Activated naive CD8-positive, alpha-beta T cell treated with anti-CD3 and anti-CD28 coated beads, Interleukin-2, amount 10 ng/mL, durations not matched to agents 7 days and 5 days (primary cell): ENCODE measurements at regions not wholly inside any gene's neighbourhood (a gene's known extent, or its start where the extent isn't known, plus 50 kb on each side); places are given as distances from the start of the nearest gene placed in this dataset.

Experiments used
- ATAC-seq: fragments of 150-1000 bp; cut with Tn5 transposase; one replicate; pipeline ENCODE4 v1.10.0; 2021; ENCODE audit warnings: low read depth, moderate library complexity
- POLR2A ChIA-PET: fragments of 350-600 bp; sonication (Branson Sonifier 250); formaldehyde crosslinking; loops from one replicate; lab custom pipeline; 2021; ENCODE audit warnings: antibody characterized with exemption; lab: Charles Lee
- DNase-seq: peaks from one replicate; pipeline ENCODE4 v3.0.0; 2021
- H3K27ac Mint-ChIP-seq: one replicate; pipeline ENCODE4 v1.8.0; 2022; ENCODE audit warnings: mild to moderate bottlenecking, mixed read lengths
- H3K27me3 Mint-ChIP-seq: one replicate; pipeline ENCODE4 v1.8.0; 2022; ENCODE audit warnings: mild to moderate bottlenecking, moderate library complexity, mixed read lengths
- H3K36me3 Mint-ChIP-seq: one replicate; pipeline ENCODE4 v1.8.0; 2021; ENCODE audit warnings: mild to moderate bottlenecking, mixed read lengths
- H3K4me1 Mint-ChIP-seq: one replicate; pipeline ENCODE4 v1.8.0; 2021; ENCODE audit warnings: mixed read lengths
- H3K4me3 Mint-ChIP-seq: one replicate; pipeline ENCODE4 v1.8.0; 2022; ENCODE audit warnings: mild to moderate bottlenecking, moderate library complexity, mixed read lengths
- H3K9me3 Mint-ChIP-seq: one replicate; pipeline ENCODE4 v1.8.0; 2021; ENCODE audit warnings: mixed read lengths

DNA sequence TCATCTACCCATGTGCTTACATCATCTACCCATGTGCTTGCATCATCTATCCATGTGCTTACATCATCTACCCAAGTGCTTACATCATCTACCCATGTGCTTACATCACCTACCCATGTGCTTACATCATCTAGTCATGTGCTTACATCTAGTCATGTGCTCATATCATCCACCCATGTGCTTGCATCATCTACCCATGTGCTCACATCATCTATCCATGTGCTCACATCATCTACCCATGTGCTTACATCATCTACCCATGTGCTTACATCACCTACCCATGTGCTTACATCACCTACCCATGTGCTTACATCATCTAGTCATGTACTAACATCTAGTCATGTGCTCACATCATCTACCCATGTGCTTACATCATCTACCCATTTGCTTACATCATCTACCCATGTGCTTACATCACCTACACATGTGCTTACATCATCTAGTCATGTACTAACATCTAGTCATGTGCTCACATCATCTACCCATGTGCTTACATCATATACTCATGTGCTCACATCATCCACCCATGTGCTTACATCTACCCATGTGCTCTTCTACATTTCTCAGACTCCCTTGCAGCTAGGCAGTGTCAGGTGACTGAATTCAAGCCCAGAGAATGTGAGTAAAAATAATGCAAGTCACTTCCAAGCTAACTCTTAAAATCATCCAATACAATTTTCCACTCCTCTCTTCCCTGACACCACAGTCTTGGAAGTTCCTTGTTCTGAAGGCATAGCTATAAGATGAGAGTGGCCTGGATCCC, 196.8 kb downstream of the CBLN1 start:
- ATAC-seq (no peak), DNase-seq (no peak)
- Mint-ChIP-seq H3K4me3 (no peak overlapping the region), H3K9me3 (peaks cover 17% of the 10 kb centered on the region), H3K4me1 (no peaks in the 10 kb centered on the region), H3K36me3 (no peaks in the 10 kb centered on the region), H3K27me3 (no peaks in the 10 kb centered on the region), H3K27ac (no peak overlapping the region)
- POLR2A ChIA-PET, result no interaction called here

DNA sequence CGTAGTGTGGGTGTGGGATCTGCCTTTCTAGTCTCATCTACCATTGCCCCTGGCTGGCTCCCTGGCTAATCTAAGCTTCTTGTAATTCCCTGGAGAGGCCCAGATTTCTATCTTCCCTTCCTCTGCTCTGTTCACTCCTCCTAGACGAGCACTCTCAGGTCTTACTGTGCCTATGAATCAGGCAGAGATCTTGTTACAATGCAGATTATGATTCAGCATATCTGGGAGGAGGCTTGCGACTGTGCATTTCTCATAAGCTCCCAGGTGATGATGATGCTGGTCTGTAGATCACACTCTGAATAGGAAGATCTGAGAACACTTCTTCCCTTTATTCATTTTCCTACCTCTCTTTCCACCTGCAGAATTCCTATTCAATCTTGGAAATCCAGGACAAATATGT, 200.1 kb downstream of the CBLN1 start:
- H3K9me3 Mint-ChIP-seq, result peaks cover 21% of the 10 kb centered on the region
- H3K27me3 Mint-ChIP-seq, result no peaks in the 10 kb centered on the region
- ATAC-seq, result no peak
- POLR2A ChIA-PET, result no interaction called here
- no peaks in the 10 kb centered on the region for H3K4me1 Mint-ChIP-seq
- no peak overlapping the region for H3K4me3 Mint-ChIP-seq
- no peak for DNase-seq
- no peaks in the 10 kb centered on the region for H3K36me3 Mint-ChIP-seq
- no peak overlapping the region for H3K27ac Mint-ChIP-seq

DNA sequence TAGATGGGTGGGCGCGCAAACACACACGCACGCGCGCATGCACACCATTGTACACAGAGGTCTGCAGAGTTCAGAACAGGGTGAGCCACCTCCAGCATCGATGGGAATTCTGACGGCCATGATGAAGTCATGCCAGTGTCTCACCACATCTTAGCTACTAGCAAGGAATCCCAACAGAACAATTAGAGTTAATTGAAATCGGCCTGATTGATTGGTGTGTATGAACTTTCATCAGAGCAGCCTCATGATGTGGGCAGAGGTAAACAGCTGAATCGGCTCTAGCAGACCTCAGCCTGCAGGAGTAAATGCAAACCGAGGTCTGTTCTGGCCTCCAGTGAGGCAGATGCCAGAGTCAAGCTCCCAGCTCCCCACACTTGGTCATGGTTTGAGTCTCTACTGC, 200.6 kb downstream of the CBLN1 start:
- Mint-ChIP-seq H3K36me3 (no peaks in the 10 kb centered on the region), H3K9me3 (peaks cover 21% of the 10 kb centered on the region), H3K4me3 (no peak overlapping the region), H3K4me1 (no peaks in the 10 kb centered on the region), H3K27ac (no peak overlapping the region), H3K27me3 (no peaks in the 10 kb centered on the region)
- ATAC-seq (no peak), DNase-seq (no peak)
- POLR2A ChIA-PET, result no interaction called here

DNA sequence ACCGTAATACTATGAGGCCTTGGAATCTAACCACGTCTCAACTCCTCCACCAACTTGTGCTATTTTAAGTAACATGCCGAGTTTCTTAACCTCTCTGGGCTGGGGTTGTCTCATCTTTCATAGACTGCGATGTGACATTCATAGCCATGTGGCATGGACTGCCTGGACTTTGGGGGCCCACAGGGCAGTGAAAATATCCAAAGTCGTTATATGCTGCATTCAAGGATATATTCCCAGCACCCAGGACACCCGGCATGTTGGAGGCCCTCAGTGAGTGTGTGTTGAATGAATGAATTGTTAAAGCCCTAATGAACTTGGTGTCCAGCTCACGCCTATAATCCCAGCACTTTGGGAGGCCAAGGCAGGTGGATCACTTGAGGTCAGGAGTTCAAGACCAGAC, 203.1 kb downstream of the CBLN1 start:
- H3K4me3 Mint-ChIP-seq, result no peak overlapping the region
- peaks cover 15% of the 10 kb centered on the region for H3K9me3 Mint-ChIP-seq
- ATAC-seq, result no peak
- no peaks in the 10 kb centered on the region for H3K4me1 Mint-ChIP-seq
- H3K27ac Mint-ChIP-seq, result no peak overlapping the region
- POLR2A ChIA-PET, result no interaction called here
- H3K27me3 Mint-ChIP-seq, result no peaks in the 10 kb centered on the region
- no peaks in the 10 kb centered on the region for H3K36me3 Mint-ChIP-seq
- no peak for DNase-seq

DNA sequence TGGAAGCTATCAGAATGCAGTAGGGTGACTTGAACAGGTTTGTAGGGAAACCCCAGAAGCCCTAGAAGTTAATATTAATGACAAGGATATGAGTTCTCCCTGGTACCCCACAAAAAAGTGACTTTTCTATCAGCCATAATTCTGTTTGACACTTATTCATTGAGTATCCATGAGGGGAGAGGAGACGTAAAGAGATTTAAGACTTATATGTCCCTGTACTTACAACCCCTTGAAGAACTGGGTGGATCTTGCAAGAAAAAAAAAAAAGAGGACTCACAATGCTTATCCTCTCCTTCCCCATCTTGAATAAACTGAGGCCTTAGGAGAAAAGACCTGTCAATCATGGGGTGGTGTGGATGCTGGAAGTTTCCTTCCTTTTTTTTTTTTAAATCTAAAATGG, 203.5 kb downstream of the CBLN1 start:
- POLR2A ChIA-PET, result no interaction called here
- peaks cover 15% of the 10 kb centered on the region for H3K9me3 Mint-ChIP-seq
- ATAC-seq (no peak), DNase-seq (no peak)
- no peaks in the 10 kb centered on the region for H3K36me3 Mint-ChIP-seq
- no peaks in the 10 kb centered on the region for H3K27me3 Mint-ChIP-seq
- H3K4me3 Mint-ChIP-seq, result no peak overlapping the region
- no peaks in the 10 kb centered on the region for H3K4me1 Mint-ChIP-seq
- no peak overlapping the region for H3K27ac Mint-ChIP-seq

DNA sequence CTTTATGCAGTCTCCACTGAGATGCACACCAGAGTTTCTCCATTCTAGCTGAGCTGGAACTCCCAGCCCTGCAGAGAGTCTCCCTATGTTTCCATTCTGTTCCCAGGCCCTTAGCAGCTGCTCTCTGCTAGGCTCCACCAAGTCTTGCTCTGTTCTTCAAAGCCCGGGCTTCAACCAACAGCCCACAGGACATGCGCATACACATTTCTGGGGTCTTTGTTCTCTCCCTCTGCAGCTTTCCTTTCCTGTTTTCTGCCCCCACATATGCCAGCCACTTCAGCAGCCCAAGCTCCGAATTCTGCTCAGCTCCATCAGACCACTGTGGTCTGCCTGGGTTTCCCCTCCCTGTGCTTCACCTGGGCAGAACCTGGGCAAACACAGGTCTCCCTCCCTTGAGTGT, 205.9 kb downstream of the CBLN1 start:
- Mint-ChIP-seq H3K27me3 (no peaks in the 10 kb centered on the region), H3K27ac (no peak overlapping the region), H3K4me1 (no peaks in the 10 kb centered on the region), H3K4me3 (no peak overlapping the region), H3K36me3 (no peaks in the 10 kb centered on the region), H3K9me3 (peaks cover 15% of the 10 kb centered on the region)
- DNase-seq, result no peak
- ATAC-seq, result no peak
- POLR2A ChIA-PET, result no interaction called here

DNA sequence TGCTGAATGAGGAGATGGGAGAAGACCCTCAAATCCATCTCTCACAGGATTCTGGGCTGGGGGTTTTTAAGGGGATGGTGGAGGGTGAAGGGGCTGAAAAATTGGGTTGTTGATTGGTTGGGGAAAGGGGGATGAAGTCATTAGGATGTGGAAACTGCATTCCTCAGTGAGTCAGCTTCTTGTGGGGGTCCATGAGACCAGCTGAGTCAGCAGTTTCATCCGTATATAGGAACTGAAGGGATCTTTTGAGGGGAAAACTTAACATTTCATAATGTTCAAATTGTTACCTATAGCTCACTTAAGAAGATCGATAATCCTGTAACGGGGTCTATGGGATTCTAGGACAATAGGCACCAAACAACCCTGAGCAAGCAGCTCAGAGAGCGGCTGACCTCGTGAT, 213.4 kb downstream of the CBLN1 start:
- POLR2A ChIA-PET, result no interaction called here
- ATAC-seq (no peak), DNase-seq (no peak)
- Mint-ChIP-seq H3K27me3 (no peaks in the 10 kb centered on the region), H3K9me3 (no peaks in the 10 kb centered on the region), H3K4me3 (no peak overlapping the region), H3K4me1 (no peaks in the 10 kb centered on the region), H3K36me3 (no peaks in the 10 kb centered on the region), H3K27ac (no peak overlapping the region)

DNA sequence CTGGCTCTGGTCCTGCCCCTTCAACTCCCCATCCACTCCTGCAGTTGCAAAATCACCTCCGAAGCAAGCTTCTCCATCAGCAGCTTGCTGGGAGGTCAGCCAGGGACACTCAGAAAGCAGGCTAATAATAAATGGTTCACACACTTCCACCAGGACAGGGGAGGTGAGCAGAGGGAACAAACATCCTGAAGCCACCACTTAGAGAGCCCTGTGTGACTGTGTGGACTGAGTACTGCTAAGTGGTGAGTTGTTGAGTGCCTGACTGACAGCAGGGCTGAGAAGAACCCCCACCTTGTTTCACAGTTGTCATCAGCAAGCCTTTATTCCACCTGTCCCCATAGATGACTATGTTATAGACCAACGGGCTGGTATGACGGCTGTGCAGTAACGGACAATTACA, 213.9 kb downstream of the CBLN1 start:
- no peak for DNase-seq
- Mint-ChIP-seq H3K9me3 (no peaks in the 10 kb centered on the region), H3K36me3 (no peaks in the 10 kb centered on the region), H3K27ac (no peak overlapping the region), H3K4me1 (no peaks in the 10 kb centered on the region), H3K27me3 (no peaks in the 10 kb centered on the region), H3K4me3 (no peak overlapping the region)
- ATAC-seq, result no peak
- POLR2A ChIA-PET, result no interaction called here

DNA sequence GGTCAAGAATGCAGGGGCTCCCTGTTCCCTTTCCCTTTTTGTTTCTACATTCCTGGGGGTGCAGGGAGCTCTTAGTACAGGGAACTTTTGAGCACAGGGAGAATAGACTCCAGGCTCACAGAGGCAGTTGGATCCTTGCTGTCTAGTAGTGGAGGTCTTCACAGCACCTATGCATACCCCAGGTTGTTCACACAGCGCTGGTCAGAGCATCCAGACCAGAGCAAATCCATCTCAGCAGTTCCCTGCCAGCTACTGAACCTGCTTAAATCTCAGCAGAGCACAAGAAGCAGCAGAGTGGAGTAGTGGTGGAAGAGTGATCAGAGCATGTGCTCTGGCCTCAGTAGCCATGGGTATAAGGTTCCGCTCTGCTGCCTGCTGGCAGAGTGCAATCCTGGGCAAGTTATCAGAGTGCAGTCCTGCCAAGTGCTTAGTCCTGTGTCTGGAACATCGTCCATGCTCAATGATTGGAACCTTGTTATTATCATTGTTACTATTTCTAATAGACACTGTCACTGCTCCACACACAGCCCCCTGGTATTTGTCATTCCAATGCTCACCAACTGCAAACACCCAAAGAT, 220.4 kb downstream of the CBLN1 start:
- POLR2A ChIA-PET, result no interaction called here
- Mint-ChIP-seq H3K36me3 (no peaks in the 10 kb centered on the region), H3K27ac (no peak overlapping the region), H3K4me3 (no peak overlapping the region), H3K27me3 (no peaks in the 10 kb centered on the region), H3K9me3 (peaks cover 1% of the 10 kb centered on the region), H3K4me1 (no peaks in the 10 kb centered on the region)
- DNase-seq, result no peak
- no peak for ATAC-seq

DNA sequence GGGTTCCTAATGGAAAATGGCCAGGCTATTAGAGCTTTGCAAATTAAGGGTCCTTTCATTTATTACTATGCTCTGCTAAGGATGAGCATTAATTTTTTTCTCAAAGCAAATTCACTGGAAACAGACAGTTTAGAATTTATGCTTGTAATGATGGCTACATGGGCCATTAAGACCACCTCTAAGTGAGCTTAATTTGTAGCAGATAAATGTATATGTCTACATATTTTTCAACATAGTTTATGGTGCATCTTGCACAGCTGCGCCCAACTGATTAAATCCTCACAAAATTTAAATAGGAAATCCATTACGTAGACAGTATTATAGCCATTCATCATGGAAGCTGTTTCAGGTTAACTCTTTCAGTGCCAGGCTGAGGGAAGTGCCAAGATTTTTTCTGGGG, 220.9 kb downstream of the CBLN1 start:
- Mint-ChIP-seq H3K9me3 (peaks cover 1% of the 10 kb centered on the region), H3K27ac (no peak overlapping the region), H3K4me1 (no peaks in the 10 kb centered on the region), H3K36me3 (no peaks in the 10 kb centered on the region), H3K27me3 (no peaks in the 10 kb centered on the region), H3K4me3 (no peak overlapping the region)
- POLR2A ChIA-PET, result no interaction called here
- ATAC-seq (no peak), DNase-seq (no peak)

DNA sequence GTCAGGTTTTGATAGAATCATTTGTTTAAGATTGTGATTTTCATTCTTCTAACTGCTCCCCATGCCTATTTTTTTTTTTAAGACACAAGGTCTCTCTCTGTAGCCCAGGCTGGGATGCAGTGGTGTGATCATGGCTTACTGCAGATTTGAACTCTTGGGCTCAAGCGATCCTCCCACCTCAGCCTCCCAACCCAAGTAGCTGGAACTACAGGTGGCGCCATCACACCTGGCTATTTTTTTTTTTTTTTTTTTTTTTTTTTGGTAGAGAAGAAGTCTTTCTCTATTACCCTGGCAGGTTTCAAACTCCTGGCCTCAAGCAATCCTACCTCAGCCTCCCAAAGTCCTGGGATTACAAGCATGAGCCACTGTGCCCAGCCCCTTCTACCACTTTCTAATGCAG, 223.3 kb downstream of the CBLN1 start:
- no peak overlapping the region for H3K4me3 Mint-ChIP-seq
- no peak overlapping the region for H3K27ac Mint-ChIP-seq
- H3K4me1 Mint-ChIP-seq, result no peaks in the 10 kb centered on the region
- POLR2A ChIA-PET, result no interaction called here
- H3K27me3 Mint-ChIP-seq, result no peaks in the 10 kb centered on the region
- ATAC-seq (no peak), DNase-seq (no peak)
- H3K9me3 Mint-ChIP-seq, result peaks cover 1% of the 10 kb centered on the region
- H3K36me3 Mint-ChIP-seq, result no peaks in the 10 kb centered on the region

DNA sequence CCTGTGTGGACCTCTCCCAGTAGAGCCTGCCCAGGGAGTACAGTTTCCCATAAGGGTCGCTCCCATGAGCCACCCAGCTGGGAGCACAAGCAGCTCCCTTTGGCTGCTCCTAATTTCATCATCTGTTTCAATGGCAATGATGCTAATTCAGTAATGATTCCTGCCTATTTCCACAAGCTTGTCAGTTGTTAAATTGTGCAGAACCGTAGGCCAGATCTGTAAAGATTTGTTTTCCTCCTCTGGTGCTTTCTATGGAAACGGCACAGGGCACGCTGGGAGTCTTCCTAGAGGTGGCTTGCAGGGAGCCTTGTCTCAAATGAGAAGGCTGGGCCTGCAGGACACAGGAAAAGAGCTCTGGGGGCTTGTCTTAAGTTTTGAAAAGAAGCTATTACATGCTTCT, 223.7 kb downstream of the CBLN1 start:
- POLR2A ChIA-PET, result no interaction called here
- Mint-ChIP-seq H3K4me3 (no peak overlapping the region), H3K4me1 (no peaks in the 10 kb centered on the region), H3K36me3 (no peaks in the 10 kb centered on the region), H3K9me3 (peaks cover 1% of the 10 kb centered on the region), H3K27ac (no peak overlapping the region), H3K27me3 (no peaks in the 10 kb centered on the region)
- ATAC-seq, result no peak
- DNase-seq, result no peak

DNA sequence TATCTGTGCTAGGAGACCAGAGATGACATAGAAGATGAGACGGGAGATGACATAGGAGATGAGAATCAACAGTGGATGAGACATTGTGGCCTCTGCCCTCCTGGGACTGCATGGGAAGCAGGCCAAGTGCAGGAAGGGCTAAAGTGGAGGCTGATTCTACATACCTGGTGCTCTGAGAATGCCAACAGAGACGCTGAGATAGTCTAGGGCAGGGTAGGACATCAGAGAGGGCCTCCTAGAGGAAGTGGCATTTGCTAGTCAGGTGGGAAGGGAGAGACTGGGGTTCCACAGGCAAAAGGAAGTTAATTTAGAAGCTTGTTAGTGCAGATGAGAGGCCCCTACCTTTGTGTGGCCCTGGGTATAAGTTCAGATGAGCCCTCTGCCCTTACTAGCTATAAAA, 224.2 kb downstream of the CBLN1 start:
- Mint-ChIP-seq H3K36me3 (no peaks in the 10 kb centered on the region), H3K27me3 (no peaks in the 10 kb centered on the region), H3K27ac (no peak overlapping the region), H3K4me1 (no peaks in the 10 kb centered on the region), H3K4me3 (no peak overlapping the region), H3K9me3 (peaks cover 1% of the 10 kb centered on the region)
- ATAC-seq, result no peak
- DNase-seq, result no peak
- POLR2A ChIA-PET, result no interaction called here

DNA sequence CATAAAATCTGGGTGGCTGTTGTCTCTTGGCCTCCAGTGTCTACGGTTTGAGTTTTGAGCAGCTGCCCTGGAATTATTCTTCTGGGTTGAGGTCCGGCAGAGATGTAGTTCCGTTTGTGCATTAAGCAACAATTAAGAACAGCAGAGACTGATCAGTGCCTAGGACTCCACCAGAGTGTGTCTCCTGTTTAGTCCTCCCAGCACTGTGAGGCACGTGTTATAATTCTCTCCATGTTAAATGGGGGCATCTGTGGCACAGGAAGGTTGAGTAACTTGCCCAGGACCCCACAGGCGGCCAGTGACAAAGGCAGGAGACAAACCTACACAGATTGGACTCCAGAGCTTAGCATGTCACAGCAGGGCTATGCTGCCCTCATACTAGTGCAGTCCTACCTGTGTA, 225.1 kb downstream of the CBLN1 start:
- Mint-ChIP-seq H3K9me3 (peaks cover 1% of the 10 kb centered on the region), H3K27ac (no peak overlapping the region), H3K4me3 (no peak overlapping the region), H3K27me3 (no peaks in the 10 kb centered on the region), H3K36me3 (no peaks in the 10 kb centered on the region), H3K4me1 (no peaks in the 10 kb centered on the region)
- no peak for ATAC-seq
- no peak for DNase-seq
- POLR2A ChIA-PET, result no interaction called here
